Calu3 (cell line): ENCODE measurements at regions not wholly inside any gene's neighbourhood (a gene's known extent, or its start where the extent isn't known, plus 50 kb on each side); places are given as distances from the start of the nearest gene placed in this dataset.

Experiments
- BruUV-seq: library from RNA; stranded (reverse); fragments of 400-500 nt; replicated peaks from 2 replicates; lab custom pipeline; 2021; lab: Mats Ljungman, UMichigan
- CTCF ChIA-PET: fragments of 300-600 bp; sonication (Branson Sonifier 250); formaldehyde crosslinking; loops from one replicate; lab custom pipeline; 2022; ENCODE audit warnings: antibody characterized with exemption; lab: Charles Lee
- DNase-seq: peaks from one replicate; pipeline ENCODE4 v3.0.0; 2022
- H3K27ac Mint-ChIP-seq: one replicate; pipeline ENCODE4 v1.8.0; 2022; ENCODE audit warnings: mixed read lengths; ENCODE audit not compliant: unreplicated experiment
- H3K27me3 Mint-ChIP-seq: one replicate; pipeline ENCODE4 v1.8.0; 2022; ENCODE audit warnings: mixed read lengths; ENCODE audit not compliant: unreplicated experiment
- H3K36me3 Mint-ChIP-seq: one replicate; pipeline ENCODE4 v1.8.0; 2022; ENCODE audit warnings: mild to moderate bottlenecking, moderate library complexity, mixed read lengths; ENCODE audit not compliant: insufficient read depth, unreplicated experiment
- H3K4me1 Mint-ChIP-seq: one replicate; pipeline ENCODE4 v1.8.0; 2022; ENCODE audit warnings: mild to moderate bottlenecking, low read depth, mixed read lengths; ENCODE audit not compliant: unreplicated experiment
- H3K4me3 Mint-ChIP-seq: one replicate; pipeline ENCODE4 v1.8.0; 2022; ENCODE audit warnings: mild to moderate bottlenecking, low read depth, moderate library complexity, mixed read lengths; ENCODE audit not compliant: unreplicated experiment
- H3K9me3 Mint-ChIP-seq: one replicate; pipeline ENCODE4 v1.8.0; 2022; ENCODE audit warnings: low read depth, mixed read lengths; ENCODE audit not compliant: unreplicated experiment
- intact Hi-C: fragments of 100-400 bp; cut with micrococcal nuclease; formaldehyde crosslinking; loops from one replicate; pipeline ENCODE4 v1.10.0; 2022; ENCODE audit not compliant: unreplicated experiment
- TF ChIP-seq, protein P1 (sequence below): fragments of 200-600 bp; IDR thresholded peaks from one replicate; pipeline ENCODE4 v1.8.0; 2022; ENCODE audit warnings: antibody characterized with exemption; ENCODE audit not compliant: unreplicated experiment

DNA sequence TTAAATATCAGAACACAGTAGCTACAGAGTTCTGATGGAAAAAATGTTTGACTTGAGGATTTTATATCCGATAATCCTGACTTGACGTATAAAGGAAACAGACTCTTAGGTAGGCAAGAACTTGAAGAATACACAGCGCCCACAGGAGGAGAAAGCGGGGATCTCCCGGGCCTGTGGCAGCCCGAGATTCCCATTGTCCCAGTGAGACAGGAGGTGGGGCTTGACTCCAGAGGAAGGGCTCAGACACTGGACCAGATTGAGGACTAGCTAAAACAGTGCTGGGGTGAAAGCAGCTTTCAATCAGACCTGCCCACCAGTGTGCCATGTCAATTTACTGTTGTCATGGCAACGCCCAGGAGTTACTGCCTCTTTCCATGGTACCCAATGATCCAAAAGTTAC is 51.1 kb upstream of the C14orf180 start:
- H3K36me3 Mint-ChIP-seq: no peaks in the 10 kb centered on the region
- no TSS peak for BruUV-seq
- H3K4me1 Mint-ChIP-seq: no peaks in the 10 kb centered on the region
- CTCF ChIA-PET: no interaction called here
- peaks cover 12% of the 10 kb centered on the region for H3K9me3 Mint-ChIP-seq
- peaks cover 59% of the 10 kb centered on the region for H3K27me3 Mint-ChIP-seq
- intact Hi-C loops: no loop called here
- no peak overlapping the region for H3K4me3 Mint-ChIP-seq
- TF ChIP-seq, protein P1, sequence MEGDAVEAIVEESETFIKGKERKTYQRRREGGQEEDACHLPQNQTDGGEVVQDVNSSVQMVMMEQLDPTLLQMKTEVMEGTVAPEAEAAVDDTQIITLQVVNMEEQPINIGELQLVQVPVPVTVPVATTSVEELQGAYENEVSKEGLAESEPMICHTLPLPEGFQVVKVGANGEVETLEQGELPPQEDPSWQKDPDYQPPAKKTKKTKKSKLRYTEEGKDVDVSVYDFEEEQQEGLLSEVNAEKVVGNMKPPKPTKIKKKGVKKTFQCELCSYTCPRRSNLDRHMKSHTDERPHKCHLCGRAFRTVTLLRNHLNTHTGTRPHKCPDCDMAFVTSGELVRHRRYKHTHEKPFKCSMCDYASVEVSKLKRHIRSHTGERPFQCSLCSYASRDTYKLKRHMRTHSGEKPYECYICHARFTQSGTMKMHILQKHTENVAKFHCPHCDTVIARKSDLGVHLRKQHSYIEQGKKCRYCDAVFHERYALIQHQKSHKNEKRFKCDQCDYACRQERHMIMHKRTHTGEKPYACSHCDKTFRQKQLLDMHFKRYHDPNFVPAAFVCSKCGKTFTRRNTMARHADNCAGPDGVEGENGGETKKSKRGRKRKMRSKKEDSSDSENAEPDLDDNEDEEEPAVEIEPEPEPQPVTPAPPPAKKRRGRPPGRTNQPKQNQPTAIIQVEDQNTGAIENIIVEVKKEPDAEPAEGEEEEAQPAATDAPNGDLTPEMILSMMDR: no peak
- DNase-seq: no peak
- no peak overlapping the region for H3K27ac Mint-ChIP-seq
